ENCODE measurements at regions not wholly inside any gene's neighbourhood (a gene's known extent, or its start where the extent isn't known, plus 50 kb on each side); places are given as distances from the start of the nearest gene placed in this dataset.

DNA sequence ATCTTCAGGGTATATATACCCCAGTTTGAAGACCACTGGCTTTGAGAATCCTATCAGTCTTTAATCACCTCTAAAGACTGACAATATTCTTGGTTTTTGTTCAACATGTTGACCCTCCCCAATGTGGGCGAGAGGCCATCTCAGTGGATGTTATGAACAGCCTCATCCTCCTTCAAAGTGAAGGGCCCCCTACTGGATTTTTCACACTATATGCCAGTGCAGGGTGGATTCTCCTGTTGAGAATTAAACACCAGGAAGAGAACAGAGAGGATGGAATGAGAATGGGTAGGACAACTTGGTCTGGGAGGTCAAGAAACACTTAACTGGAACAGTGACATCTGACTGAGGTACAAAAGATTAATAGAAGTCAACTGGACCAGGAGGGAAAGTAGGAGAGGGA, 327.1 kb downstream of the MAFB start:
- Histone ChIP-seq H2AK5ac (ENCODE audit: low read depth, low read length) (no peak overlapping the region), H3K23ac (ENCODE audit: low read depth, low read length, poor library complexity) (no peak overlapping the region), H3K27ac (replicated peaks; ENCODE audit: low read length) (no peak overlapping the region), H3K9ac (ENCODE audit: low read depth, low read length, poor library complexity) (no peak overlapping the region), H3K4ac (ENCODE audit: low read length) (no peak overlapping the region), H2BK5ac (ENCODE audit: low read length) (no peak overlapping the region), H2AFZ (ENCODE audit: low read length) (no peak overlapping the region), H4K91ac (ENCODE audit: low read depth, low read length, poor library complexity) (no peak overlapping the region), H3K4me2 (ENCODE audit: insufficient read depth, low read length, poor library complexity, severe bottlenecking) (no peak overlapping the region), H3K4me3 (ENCODE audit: low read length in 2 of 2) (no peak overlapping the region), H3K79me1 (ENCODE audit: low read depth, low read length) (no peaks in the 10 kb centered on the region), H3K9me3 (replicated peaks in 1 of 2; ENCODE audit: control insufficient read depth in 2 of 2, insufficient read depth in 1 of 2, low read depth in 1 of 2, low read length in 2 of 2) (no peaks in the 10 kb centered on the region), H3K18ac (ENCODE audit: low read length) (no peak overlapping the region), H3K27me3 (ENCODE audit: control insufficient read depth in 3 of 3, insufficient read depth in 3 of 3, low read depth in 1 of 3, low read length in 3 of 3) (no peaks in the 10 kb centered on the region), H2BK15ac (ENCODE audit: low read length) (no peak overlapping the region), H2BK120ac (ENCODE audit: low read depth, low read length) (no peak overlapping the region), H4K8ac (ENCODE audit: low read depth, low read length) (no peak overlapping the region), H3K4me1 (ENCODE audit: control insufficient read depth in 2 of 2, insufficient read depth in 1 of 2, low read depth in 1 of 2, low read length in 2 of 2) (no peaks in the 10 kb centered on the region), H3K14ac (ENCODE audit: low read length) (no peak overlapping the region), H2BK12ac (ENCODE audit: low read length) (no peak overlapping the region), H3K36me3 (replicated peaks in 1 of 2; ENCODE audit: control insufficient read depth in 2 of 2, insufficient read depth in 2 of 2, low read length in 2 of 2) (no peaks in the 10 kb centered on the region)
- WGBS, 2 donors (ENCODE audit: extremely low coverage in 2 of 2, insufficient read length in 2 of 2, insufficient replicate concordance in 1 of 2): no CpG with 5 or more reads among the region's 1 CpG
- no peak for DNase-seq (ENCODE audit: low spot score)

DNA sequence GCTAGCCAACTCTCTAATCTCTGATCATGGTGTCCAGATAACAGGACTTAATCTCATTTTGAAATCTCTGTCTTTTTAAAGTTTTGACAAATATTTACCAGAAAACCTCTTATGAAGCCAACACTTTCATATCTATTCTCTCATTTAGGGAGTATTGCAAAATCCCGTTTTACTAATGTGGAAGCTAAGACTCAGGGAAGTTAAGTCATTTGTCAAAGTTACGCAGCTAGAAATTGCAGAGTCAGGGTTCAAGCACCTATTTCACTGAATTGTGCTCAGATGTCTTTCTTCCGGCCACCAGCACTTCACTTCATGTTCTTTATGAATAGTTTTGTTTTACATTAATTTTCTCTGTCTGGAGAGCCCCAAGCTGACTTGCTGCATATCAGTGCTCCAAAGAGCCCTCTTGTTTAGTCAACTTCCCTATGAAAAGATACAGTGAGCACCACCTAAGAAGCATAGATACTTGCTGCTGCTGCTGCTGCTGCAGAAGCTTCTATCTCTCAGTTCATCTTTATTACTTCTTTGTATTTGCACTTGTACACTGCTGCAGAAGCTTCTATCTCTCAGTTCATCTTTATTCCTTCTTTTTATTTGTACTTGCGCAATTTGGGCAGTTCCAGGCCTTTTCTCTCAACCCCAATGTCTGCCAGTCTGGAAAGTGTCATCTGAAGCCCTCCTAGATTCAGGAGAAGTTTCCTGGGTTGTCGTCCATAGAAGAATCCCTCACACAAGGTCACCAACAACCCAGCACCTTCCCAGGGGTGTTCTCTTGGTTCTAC, 329.7 kb downstream of the MAFB start:
- Histone ChIP-seq H3K18ac (ENCODE audit: low read length) (no peak overlapping the region), H3K4me2 (ENCODE audit: insufficient read depth, low read length, poor library complexity, severe bottlenecking) (no peak overlapping the region), H4K91ac (ENCODE audit: low read depth, low read length, poor library complexity) (no peak overlapping the region), H3K23ac (ENCODE audit: low read depth, low read length, poor library complexity) (no peak overlapping the region), H3K36me3 (replicated peaks in 1 of 2; ENCODE audit: control insufficient read depth in 2 of 2, insufficient read depth in 2 of 2, low read length in 2 of 2) (no peaks in the 10 kb centered on the region), H2AK5ac (ENCODE audit: low read depth, low read length) (no peak overlapping the region), H3K9me3 (replicated peaks in 1 of 2; ENCODE audit: control insufficient read depth in 2 of 2, insufficient read depth in 1 of 2, low read depth in 1 of 2, low read length in 2 of 2) (no peaks in the 10 kb centered on the region), H3K9ac (ENCODE audit: low read depth, low read length, poor library complexity) (no peak overlapping the region), H3K27me3 (ENCODE audit: control insufficient read depth in 3 of 3, insufficient read depth in 3 of 3, low read depth in 1 of 3, low read length in 3 of 3) (no peaks in the 10 kb centered on the region), H2BK5ac (ENCODE audit: low read length) (no peak overlapping the region), H3K79me1 (ENCODE audit: low read depth, low read length) (no peaks in the 10 kb centered on the region), H3K4me1 (ENCODE audit: control insufficient read depth in 2 of 2, insufficient read depth in 1 of 2, low read depth in 1 of 2, low read length in 2 of 2) (no peaks in the 10 kb centered on the region), H3K14ac (ENCODE audit: low read length) (no peak overlapping the region), H4K8ac (ENCODE audit: low read depth, low read length) (no peak overlapping the region), H3K4ac (ENCODE audit: low read length) (no peak overlapping the region), H3K27ac (replicated peaks; ENCODE audit: low read length) (no peak overlapping the region), H2AFZ (ENCODE audit: low read length) (no peak overlapping the region), H2BK15ac (ENCODE audit: low read length) (no peak overlapping the region), H2BK120ac (ENCODE audit: low read depth, low read length) (no peak overlapping the region), H3K4me3 (ENCODE audit: low read length in 2 of 2) (no peak overlapping the region), H2BK12ac (ENCODE audit: low read length) (no peak overlapping the region)
- DNase-seq (ENCODE audit: low spot score): no peak
- WGBS, 2 donors (ENCODE audit: extremely low coverage in 2 of 2, insufficient read length in 2 of 2, insufficient replicate concordance in 1 of 2): no CpG with 5 or more reads among the region's 5 CpGs

DNA sequence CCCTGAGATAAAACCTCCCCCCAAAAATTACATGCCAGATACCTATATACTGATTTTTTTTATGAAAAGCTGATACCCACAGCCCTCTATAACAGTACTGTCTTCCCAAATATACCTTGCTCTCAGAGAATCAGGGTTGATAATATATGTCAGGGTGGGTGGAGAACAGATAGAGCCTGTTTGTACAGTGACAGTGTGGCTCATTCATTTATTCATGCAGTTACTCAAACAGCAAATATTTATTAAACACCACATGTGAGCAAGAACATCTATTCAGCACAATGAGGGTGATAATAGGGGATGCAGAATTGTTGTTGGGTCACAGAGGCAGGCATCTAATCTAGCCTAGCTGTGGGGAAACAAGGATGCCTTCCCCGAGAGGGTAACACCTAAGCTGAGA, 334.2 kb downstream of the MAFB start:
- Histone ChIP-seq H3K4me2 (ENCODE audit: insufficient read depth, low read length, poor library complexity, severe bottlenecking) (no peak overlapping the region), H3K4me3 (ENCODE audit: low read length in 2 of 2) (no peak overlapping the region), H4K91ac (ENCODE audit: low read depth, low read length, poor library complexity) (no peak overlapping the region), H3K9ac (ENCODE audit: low read depth, low read length, poor library complexity) (no peak overlapping the region), H3K4me1 (ENCODE audit: control insufficient read depth in 2 of 2, insufficient read depth in 1 of 2, low read depth in 1 of 2, low read length in 2 of 2) (no peaks in the 10 kb centered on the region), H3K27ac (replicated peaks; ENCODE audit: low read length) (no peak overlapping the region), H3K36me3 (replicated peaks in 1 of 2; ENCODE audit: control insufficient read depth in 2 of 2, insufficient read depth in 2 of 2, low read length in 2 of 2) (no peaks in the 10 kb centered on the region), H3K27me3 (ENCODE audit: control insufficient read depth in 3 of 3, insufficient read depth in 3 of 3, low read depth in 1 of 3, low read length in 3 of 3) (no peaks in the 10 kb centered on the region), H3K79me1 (ENCODE audit: low read depth, low read length) (no peaks in the 10 kb centered on the region), H3K4ac (ENCODE audit: low read length) (no peak overlapping the region), H3K14ac (ENCODE audit: low read length) (no peak overlapping the region), H3K23ac (ENCODE audit: low read depth, low read length, poor library complexity) (no peak overlapping the region), H2AFZ (ENCODE audit: low read length) (no peak overlapping the region), H2BK12ac (ENCODE audit: low read length) (no peak overlapping the region), H2BK120ac (ENCODE audit: low read depth, low read length) (no peak overlapping the region), H2AK5ac (ENCODE audit: low read depth, low read length) (no peak overlapping the region), H2BK15ac (ENCODE audit: low read length) (no peak overlapping the region), H2BK5ac (ENCODE audit: low read length) (no peak overlapping the region), H4K8ac (ENCODE audit: low read depth, low read length) (no peak overlapping the region), H3K18ac (ENCODE audit: low read length) (no peak overlapping the region), H3K9me3 (replicated peaks in 1 of 2; ENCODE audit: control insufficient read depth in 2 of 2, insufficient read depth in 1 of 2, low read depth in 1 of 2, low read length in 2 of 2) (no peaks in the 10 kb centered on the region)
- WGBS, 2 donors (ENCODE audit: extremely low coverage in 2 of 2, insufficient read length in 2 of 2, insufficient replicate concordance in 1 of 2): no CpG with 5 or more reads among the region's 1 CpG
- no peak for DNase-seq (ENCODE audit: low spot score)

DNA sequence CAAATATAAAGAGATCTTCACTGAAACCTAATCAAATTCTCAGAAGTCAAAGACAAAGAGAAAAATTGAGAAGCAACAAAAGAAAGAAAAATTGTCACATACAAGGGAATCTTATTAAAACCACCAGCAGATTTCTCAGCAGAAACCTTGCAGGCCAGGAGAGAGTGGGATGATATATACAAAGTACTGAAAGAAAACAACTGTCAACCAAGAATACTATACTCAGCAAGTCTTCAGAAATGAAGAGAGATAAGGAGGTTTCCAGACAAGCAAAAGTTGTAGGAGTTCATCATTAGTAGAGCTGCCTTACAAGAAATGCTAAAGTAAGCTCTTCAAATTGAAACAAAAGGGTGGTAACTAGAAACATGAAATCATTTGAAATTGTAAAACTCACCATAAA, 345.6 kb downstream of the MAFB start:
- H3K27ac ChIP-seq (replicated peaks; ENCODE audit: low read length): no peak overlapping the region
- no peak overlapping the region for H2BK120ac ChIP-seq (ENCODE audit: low read depth, low read length)

More for the DNA sequence above, 345.6 kb downstream of the MAFB start:
- DNase-seq (ENCODE audit: low spot score): no peak
- H4K8ac ChIP-seq (ENCODE audit: low read depth, low read length): no peak overlapping the region
- no peak overlapping the region for H3K9ac ChIP-seq (ENCODE audit: low read depth, low read length, poor library complexity)
- H3K4me2 ChIP-seq (ENCODE audit: insufficient read depth, low read length, poor library complexity, severe bottlenecking): no peak overlapping the region
- no peak overlapping the region for H3K4me3 ChIP-seq (ENCODE audit: low read length in 2 of 2)
- no peaks in the 10 kb centered on the region for H3K36me3 ChIP-seq (replicated peaks in 1 of 2; ENCODE audit: control insufficient read depth in 2 of 2, insufficient read depth in 2 of 2, low read length in 2 of 2)
- H3K23ac ChIP-seq (ENCODE audit: low read depth, low read length, poor library complexity): no peak overlapping the region
- no peak overlapping the region for H2AK5ac ChIP-seq (ENCODE audit: low read depth, low read length)
- no peak overlapping the region for H3K18ac ChIP-seq (ENCODE audit: low read length)
- H3K9me3 ChIP-seq (replicated peaks in 1 of 2; ENCODE audit: control insufficient read depth in 2 of 2, insufficient read depth in 1 of 2, low read depth in 1 of 2, low read length in 2 of 2): peaks cover 0 to 8% of the 10 kb centered on the region in 2 donors
- H2AFZ ChIP-seq (ENCODE audit: low read length): no peak overlapping the region
- no peaks in the 10 kb centered on the region for H3K4me1 ChIP-seq (ENCODE audit: control insufficient read depth in 2 of 2, insufficient read depth in 1 of 2, low read depth in 1 of 2, low read length in 2 of 2)
- no peak overlapping the region for H2BK12ac ChIP-seq (ENCODE audit: low read length)
- H2BK15ac ChIP-seq (ENCODE audit: low read length): no peak overlapping the region
- no peak overlapping the region for H3K4ac ChIP-seq (ENCODE audit: low read length)
- H3K14ac ChIP-seq (ENCODE audit: low read length): no peak overlapping the region
- H2BK5ac ChIP-seq (ENCODE audit: low read length): no peak overlapping the region
- no peak overlapping the region for H4K91ac ChIP-seq (ENCODE audit: low read depth, low read length, poor library complexity)
- H3K27me3 ChIP-seq (ENCODE audit: control insufficient read depth in 3 of 3, insufficient read depth in 3 of 3, low read depth in 1 of 3, low read length in 3 of 3): no peaks in the 10 kb centered on the region
- H3K79me1 ChIP-seq (ENCODE audit: low read depth, low read length): no peaks in the 10 kb centered on the region

All from neuronal stem cell (in vitro differentiated cells).